Stomach smooth muscle (tissue), 2 donors: ENCODE measurements at regions not wholly inside any gene's neighbourhood (a gene's known extent, or its start where the extent isn't known, plus 50 kb on each side); places are given as distances from the start of the nearest gene placed in this dataset.
"Not testable (repeated sequence)": the region's sequence is repeated elsewhere in the genome, so short reads cannot be mapped to it uniquely, and the experiment has no call there.

Experiments
- H3K27ac ChIP-seq: one replicate; pipeline ENCODE4 v1.7.0; 2013; ENCODE audit warnings: mild to moderate bottlenecking, low read length, inconsistent platforms
- H3K27me3 ChIP-seq, 2 donors: one replicate each; pipeline ENCODE4 v1.7.0; 2013; ENCODE audit warnings: low read length in 2 of 2; ENCODE audit not compliant: insufficient read depth in 2 of 2, control insufficient read depth in 1 of 2
- H3K36me3 ChIP-seq, 2 donors: one replicate each; pipeline ENCODE4 v1.7.0; 2013; ENCODE audit warnings: low read length in 2 of 2; ENCODE audit not compliant: control insufficient read depth in 2 of 2, insufficient read depth in 2 of 2
- H3K4me1 ChIP-seq: one replicate; pipeline ENCODE4 v1.7.0; 2013; ENCODE audit warnings: low read length; ENCODE audit not compliant: control insufficient read depth, insufficient read depth
- H3K4me3 ChIP-seq, 2 donors: one replicate each; pipeline ENCODE4 v1.7.0; 2013; ENCODE audit warnings: low read length in 2 of 2
- H3K9ac ChIP-seq, 2 donors: one replicate each; pipeline ENCODE4 v1.7.0; 2013; ENCODE audit warnings: low read length in 2 of 2, mild to moderate bottlenecking in 1 of 2
- H3K9me3 ChIP-seq, 2 donors: one replicate each; pipeline ENCODE4 v1.7.0; 2013; ENCODE audit warnings: low read length in 2 of 2; ENCODE audit not compliant: control insufficient read depth in 2 of 2
- donor health status: healthy.
- donor health status: Pancreatic carcinoma.

DNA sequence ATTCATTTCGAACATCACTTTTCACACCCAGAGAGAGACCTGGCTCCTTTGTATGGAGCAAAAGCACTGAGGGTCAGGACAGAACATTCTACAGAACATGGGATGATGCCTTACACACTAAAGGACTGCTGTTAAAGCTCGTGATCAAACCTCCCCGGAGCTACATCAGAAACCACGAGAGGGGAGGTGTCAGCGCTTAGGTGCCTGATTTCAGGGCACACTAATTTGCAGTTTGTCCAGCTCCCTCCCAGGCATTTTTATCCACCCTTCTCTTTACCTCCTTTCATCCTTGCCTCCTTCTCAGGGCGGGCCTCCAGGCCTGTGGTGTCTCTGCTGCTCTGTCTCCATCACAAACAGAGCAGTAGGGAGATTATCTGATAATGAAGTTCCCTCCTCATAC, 127.5 kb downstream of the VPREB1 start:
- no peak overlapping the region for H3K4me3 ChIP-seq
- no peaks in the 10 kb centered on the region for H3K36me3 ChIP-seq
- no peaks in the 10 kb centered on the region for H3K9me3 ChIP-seq
- no peak overlapping the region for H3K9ac ChIP-seq
- peaks cover under 1 to 16% of the 10 kb centered on the region in 2 donors for H3K27me3 ChIP-seq
- H3K4me1 ChIP-seq = no peaks in the 10 kb centered on the region
- H3K27ac ChIP-seq = no peak overlapping the region

DNA sequence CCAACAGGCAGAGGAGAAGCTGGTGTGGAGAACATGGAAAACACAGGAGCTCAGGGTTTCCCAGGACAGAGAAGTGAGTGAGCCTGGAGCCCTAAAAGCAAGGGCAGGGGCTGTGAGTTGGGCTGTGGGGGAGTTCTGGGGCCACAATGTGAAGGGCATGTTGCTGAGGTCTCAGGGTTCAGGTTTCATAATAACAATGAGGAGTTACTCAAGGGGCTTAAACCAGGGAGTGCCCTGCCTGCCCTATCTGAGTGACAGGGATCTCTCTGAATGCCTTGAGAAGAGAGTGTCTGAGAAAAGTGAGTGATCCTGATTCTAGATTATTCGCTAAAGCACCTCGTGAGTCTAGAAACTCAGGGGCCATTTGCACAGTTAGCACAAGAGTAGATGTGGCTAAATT, 129.6 kb downstream of the VPREB1 start:
- H3K4me1 ChIP-seq = no peaks in the 10 kb centered on the region
- no peak overlapping the region for H3K4me3 ChIP-seq
- no peak overlapping the region for H3K9ac ChIP-seq
- no peaks in the 10 kb centered on the region for H3K36me3 ChIP-seq
- H3K27ac ChIP-seq = no peak overlapping the region
- H3K9me3 ChIP-seq = no peaks in the 10 kb centered on the region
- peaks cover 2 to 21% of the 10 kb centered on the region in 2 donors for H3K27me3 ChIP-seq

DNA sequence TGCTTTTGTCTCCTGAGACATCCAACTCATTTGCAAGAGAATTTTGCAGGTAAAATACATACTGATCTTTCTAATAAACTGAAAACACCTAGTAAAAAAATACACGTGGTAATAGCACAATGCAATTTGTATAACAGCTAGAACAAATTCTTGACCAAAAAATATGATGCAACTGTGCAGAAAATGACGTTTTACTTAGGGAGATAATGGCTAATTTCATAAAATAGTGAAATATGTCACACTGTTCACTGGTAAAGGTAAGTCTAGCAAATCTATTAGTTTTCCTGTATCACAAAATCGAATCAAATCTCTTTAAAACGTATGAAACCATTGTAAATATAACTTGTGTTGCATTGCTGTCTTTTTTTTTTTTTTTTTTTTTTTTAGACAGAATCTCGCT, 130.0 kb downstream of the VPREB1 start:
- Histone ChIP-seq H3K36me3 (no peaks in the 10 kb centered on the region), H3K27me3 (peaks cover 2 to 21% of the 10 kb centered on the region in 2 donors), H3K4me1 (no peaks in the 10 kb centered on the region), H3K27ac (no peak overlapping the region), H3K9me3 (no peaks in the 10 kb centered on the region), H3K4me3 (no peak overlapping the region), H3K9ac (no peak overlapping the region)

DNA sequence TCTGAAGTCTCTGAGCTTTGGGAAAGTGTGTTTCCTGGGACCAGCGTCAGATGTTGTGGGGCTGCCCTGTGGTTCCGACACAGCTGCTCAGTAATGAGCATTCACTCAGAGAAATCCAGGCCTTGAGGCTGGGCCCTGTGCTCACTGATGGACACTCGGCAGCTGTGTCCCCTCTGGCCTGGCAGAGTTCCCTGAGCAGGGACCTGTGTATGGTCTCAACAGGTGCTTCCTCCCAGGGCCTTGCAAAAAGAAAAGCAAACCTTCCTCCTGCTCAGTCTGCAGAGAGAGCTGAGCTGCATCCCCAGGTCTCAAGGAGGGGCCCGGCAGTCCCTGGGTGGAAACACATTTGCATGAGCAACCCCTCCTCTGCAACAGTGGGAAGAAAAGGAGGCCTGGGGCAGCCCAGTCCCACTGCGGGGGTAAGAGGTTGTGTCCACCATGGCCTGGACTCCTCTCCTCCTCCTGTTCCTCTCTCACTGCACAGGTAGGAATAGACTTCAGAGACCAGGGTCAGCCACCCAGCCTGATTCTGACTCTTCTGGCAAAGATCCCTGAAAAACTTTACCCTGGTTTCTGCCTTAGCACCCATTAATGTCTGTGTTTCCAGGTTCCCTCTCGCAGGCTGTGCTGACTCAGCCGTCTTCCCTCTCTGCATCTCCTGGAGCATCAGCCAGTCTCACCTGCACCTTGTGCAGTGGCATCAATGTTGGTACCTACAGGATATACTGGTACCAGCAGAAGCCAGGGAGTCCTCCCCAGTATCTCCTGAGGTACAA, 131.2 kb downstream of the VPREB1 start:
- H3K27me3 ChIP-seq = peaks cover 2 to 18% of the 10 kb centered on the region in 2 donors
- no peaks in the 10 kb centered on the region for H3K4me1 ChIP-seq
- H3K27ac ChIP-seq = no peak overlapping the region
- H3K4me3 ChIP-seq = no peak overlapping the region
- H3K36me3 ChIP-seq = no peaks in the 10 kb centered on the region
- no peak overlapping the region for H3K9ac ChIP-seq
- no peaks in the 10 kb centered on the region for H3K9me3 ChIP-seq

DNA sequence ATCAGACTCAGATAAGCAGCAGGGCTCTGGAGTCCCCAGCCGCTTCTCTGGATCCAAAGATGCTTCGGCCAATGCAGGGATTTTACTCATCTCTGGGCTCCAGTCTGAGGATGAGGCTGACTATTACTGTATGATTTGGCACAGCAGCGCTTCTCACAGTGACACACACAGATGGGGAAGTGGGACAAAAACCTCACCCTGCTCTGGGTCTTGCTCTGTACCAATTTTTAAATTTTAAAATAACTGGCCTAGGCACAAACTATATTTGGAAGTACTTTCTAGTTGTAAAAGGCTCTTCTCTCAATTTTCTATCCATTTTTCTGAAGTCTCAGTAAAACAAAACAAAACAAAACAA, 131.7 kb downstream of the VPREB1 start:
- H3K27me3 ChIP-seq = peaks cover 2 to 16% of the 10 kb centered on the region in 2 donors
- H3K4me1 ChIP-seq = no peaks in the 10 kb centered on the region
- no peaks in the 10 kb centered on the region for H3K36me3 ChIP-seq
- H3K9me3 ChIP-seq = no peaks in the 10 kb centered on the region
- H3K27ac ChIP-seq = no peak overlapping the region
- no peak overlapping the region for H3K4me3 ChIP-seq
- no peak overlapping the region for H3K9ac ChIP-seq

DNA sequence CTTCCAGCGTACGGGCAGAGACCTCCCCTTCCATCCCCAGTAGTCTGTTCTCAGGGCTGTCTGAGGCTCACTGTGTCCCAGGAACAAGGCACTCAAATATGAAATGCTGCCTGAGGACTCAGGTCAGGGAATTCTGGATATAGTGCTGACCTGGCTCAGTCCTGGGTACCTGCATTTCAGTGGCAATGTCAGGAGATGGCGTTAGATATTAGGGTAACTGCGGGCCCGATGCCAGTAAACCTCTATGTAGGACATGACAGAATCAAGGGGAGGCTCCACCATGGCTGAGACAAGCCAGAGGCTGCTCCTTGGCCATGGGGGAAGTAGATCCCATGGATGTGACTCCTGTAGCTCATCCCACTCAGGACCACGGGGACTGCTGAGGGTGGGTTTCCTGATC, 131.7 kb downstream of the ZNF280B start:
- H3K27me3 ChIP-seq = peaks cover 2 to 16% of the 10 kb centered on the region in 2 donors
- not testable (repeated sequence) for H3K4me1 ChIP-seq, H3K9me3 ChIP-seq, H3K9ac ChIP-seq, H3K36me3 ChIP-seq, H3K27ac ChIP-seq, H3K4me3 ChIP-seq

DNA sequence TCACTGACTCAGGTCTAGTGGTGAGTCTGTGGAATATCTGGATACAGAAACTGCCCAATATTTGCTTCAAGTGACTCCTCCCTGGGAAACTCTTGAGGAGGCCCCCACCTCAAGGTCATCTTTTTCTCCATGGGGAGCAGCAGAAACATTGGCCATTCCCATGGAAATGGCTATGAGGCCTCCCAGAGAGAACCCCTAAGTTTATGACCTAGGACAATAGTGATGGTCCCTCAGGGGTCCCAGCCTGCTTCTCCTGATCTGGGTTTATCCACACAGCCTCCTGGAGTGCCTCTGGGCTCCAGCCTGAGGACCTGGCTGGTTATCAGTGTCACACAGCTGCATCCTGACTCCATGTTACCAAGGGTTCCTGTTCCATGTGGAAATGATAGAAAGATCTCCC, 131.2 kb downstream of the ZNF280B start:
- H3K4me3 ChIP-seq = no peak overlapping the region
- H3K36me3 ChIP-seq = no peaks in the 10 kb centered on the region
- H3K27ac ChIP-seq = no peak overlapping the region
- no peaks in the 10 kb centered on the region for H3K4me1 ChIP-seq
- H3K9ac ChIP-seq = no peak overlapping the region
- no peaks in the 10 kb centered on the region for H3K9me3 ChIP-seq
- peaks cover 2 to 12% of the 10 kb centered on the region in 2 donors for H3K27me3 ChIP-seq

DNA sequence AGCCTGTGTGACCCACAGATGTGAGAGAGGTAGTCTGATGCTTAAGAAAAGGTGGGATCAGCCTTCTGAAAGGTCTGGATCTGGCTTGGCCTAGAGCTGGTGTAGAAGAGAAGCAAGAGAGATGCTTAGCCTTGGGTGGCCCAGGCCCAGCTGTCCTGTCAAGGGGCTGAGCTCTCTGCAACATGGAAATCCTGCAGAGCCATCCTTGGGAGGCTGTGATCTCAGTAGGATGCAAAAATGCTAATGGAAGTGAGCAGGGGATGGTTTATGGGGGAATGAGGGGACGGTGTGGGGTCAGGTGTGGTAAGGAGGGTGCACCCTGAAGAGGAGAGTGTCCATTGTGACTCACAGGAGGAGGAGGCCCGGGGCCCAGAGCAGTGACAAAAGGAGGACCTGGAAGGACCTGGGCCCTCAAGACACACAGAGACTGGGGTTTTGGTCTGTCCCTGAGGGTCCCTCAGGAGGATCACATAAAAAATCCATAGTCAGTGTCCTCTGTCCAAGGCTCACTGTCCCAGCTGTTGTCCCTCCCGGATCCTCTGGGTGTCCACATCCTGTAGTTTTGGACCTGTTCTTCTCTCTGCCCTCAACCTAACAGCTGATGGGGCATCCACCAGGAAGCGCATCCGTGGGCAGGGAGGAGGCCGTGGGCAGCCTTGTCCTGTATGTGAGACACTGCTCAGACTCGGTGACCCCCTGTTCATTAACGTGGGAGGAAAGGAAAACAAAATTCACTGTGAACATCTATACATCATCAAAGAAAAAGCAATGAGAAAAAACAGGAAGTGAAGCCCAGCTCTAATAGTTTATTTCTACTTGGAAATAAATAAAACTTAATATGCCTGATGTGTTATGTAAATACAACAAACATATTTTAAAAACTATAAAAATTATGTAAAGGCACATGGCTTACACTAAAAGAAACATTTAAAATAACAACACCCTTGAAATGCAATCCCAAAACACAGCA, 129.8 kb downstream of the ZNF280B start:
- Histone ChIP-seq H3K9ac (no peak overlapping the region), H3K36me3 (no peaks in the 10 kb centered on the region), H3K27me3 (peaks cover 2 to 12% of the 10 kb centered on the region in 2 donors), H3K9me3 (no peaks in the 10 kb centered on the region), H3K4me3 (no peak overlapping the region), H3K27ac (no peak overlapping the region), H3K4me1 (no peaks in the 10 kb centered on the region)

DNA sequence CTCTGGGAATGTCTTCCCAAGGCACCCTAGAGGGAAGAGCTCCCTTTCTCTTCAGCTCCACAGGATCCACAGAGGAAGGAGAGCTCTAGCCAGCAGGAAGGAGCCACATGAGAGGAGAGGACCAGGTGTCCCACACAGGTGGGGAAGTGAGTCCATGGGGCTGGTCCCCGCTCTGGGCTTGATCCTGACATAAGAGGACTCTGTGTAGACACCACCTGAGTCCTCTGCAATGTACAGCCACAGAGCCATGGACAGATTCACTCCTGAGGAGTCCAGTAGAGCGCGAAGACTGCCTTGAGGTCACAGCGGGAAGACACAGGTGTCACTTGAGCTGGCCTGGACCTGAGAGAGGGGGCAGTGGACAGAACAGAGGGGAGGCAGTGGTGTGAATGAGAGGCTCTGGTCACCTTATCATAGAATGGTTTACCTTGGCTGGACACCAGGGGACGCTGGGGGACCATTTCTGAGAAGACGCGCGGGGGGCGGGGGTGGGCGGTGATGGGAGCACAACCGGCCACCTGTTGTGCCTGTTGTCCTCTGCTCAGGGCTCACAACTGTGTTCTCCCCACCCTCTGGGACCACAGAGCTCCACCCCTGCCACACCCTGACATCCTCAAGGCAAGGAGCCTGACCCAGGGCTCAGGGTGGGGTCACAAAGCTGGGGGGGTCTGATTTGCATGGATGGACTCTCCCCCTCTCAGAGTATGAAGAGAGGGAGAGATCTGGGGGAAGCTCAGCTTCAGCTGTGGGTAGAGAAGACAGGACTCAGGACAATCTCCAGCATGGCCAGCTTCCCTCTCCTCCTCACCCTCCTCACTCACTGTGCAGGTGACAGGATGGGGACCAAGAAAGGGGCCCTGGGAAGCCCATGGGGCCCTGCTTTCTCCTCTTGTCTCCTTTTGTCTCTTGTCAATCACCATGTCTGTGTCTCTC, 128.2 kb downstream of the ZNF280B start:
- Histone ChIP-seq H3K36me3 (no peaks in the 10 kb centered on the region), H3K9me3 (no peaks in the 10 kb centered on the region), H3K4me1 (no peaks in the 10 kb centered on the region), H3K27ac (no peak overlapping the region), H3K27me3 (peaks cover 2 to 12% of the 10 kb centered on the region in 2 donors), H3K4me3 (no peak overlapping the region), H3K9ac (no peak overlapping the region)

DNA sequence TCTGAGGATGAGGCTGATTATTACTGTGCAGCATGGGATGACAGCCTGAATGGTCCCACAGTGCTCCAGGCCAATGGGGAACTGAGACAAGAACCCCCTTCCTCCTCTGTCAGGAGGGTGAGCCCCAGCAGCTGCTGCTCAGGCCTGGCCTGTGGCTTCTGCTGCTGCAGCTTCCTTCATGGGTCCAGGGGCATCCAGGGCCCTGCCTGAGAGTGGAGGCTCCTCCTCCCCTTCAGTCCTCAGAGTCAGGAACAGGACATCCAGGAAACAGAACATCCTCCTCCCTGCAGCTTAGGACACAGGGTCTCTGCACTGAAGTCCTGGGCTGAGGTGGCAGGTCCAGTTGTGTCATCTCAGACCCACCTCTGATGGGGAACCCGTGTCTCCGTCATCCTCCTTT, 127.2 kb downstream of the ZNF280B start:
- H3K9me3 ChIP-seq, H3K27ac ChIP-seq, H3K36me3 ChIP-seq, H3K4me1 ChIP-seq, H3K9ac ChIP-seq, H3K4me3 ChIP-seq: not testable (repeated sequence)
- H3K27me3 ChIP-seq = peaks cover 2 to 11% of the 10 kb centered on the region in 2 donors
